GM12892 (cell line): ENCODE measurements at regions not wholly inside any gene's neighbourhood (a gene's known extent, or its start where the extent isn't known, plus 50 kb on each side); places are given as distances from the start of the nearest gene placed in this dataset.

Experiments used
- DNase-seq: peaks from one replicate; pipeline ENCODE4 v3.0.0; 2011; ENCODE audit not compliant: insufficient read length
- FAIRE-seq: peaks from 2 replicates; lab custom pipeline; 2011; peaks lifted over from hg19 to GRCh38; lab: Jason Lieb, UNC
- POLR2A ChIP-seq: IDR thresholded peaks from 2 replicates; pipeline ENCODE4 v1.6.1; 2011; ENCODE audit warnings: low read depth, low read length, control low read depth
- POLR2AphosphoS5 ChIP-seq: IDR thresholded peaks from 2 replicates; pipeline ENCODE4 v1.6.1; 2011; ENCODE audit warnings: low read depth, low read length, control low read depth
- TAF1 ChIP-seq: IDR thresholded peaks from 2 replicates; pipeline ENCODE4 v1.6.1; 2011; ENCODE audit warnings: low read depth, mild to moderate bottlenecking, control low read depth, low read length, borderline replicate concordance

DNA sequence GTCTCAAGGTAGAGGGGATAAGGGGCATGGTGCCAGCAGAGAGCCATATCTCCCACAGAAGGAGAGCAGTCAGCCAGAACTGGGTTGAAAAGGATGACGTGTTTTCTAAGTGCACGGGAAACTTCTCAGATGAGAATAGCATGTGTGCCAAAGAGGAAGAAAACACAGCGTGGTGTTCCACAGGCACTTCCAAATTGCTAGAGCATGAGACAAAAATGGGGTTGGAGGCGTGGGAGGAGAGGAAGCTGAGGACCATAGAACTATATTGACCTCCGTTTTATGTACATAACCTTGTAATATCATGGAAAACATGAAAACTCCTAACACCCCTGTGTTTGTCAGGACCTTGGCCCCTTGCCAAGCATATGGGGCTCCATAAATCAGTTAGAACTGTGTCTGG is 682.7 kb upstream of the RAB6C start:
- no peak for DNase-seq
- no peak for TF ChIP-seq TAF1
- TF ChIP-seq POLR2A = no peak
- no peak for TF ChIP-seq POLR2AphosphoS5
- no peak for FAIRE-seq

- no peak for DNase-seq
- no peak for FAIRE-seq
- TF ChIP-seq TAF1 (no peak), POLR2AphosphoS5 (no peak), POLR2A (no peak)
Measured at GRCh38 chr2:129297430-129297829, 682.0 kb upstream of the RAB6C start.

GRCh38 chr2:129299338-129299737 is 680.1 kb upstream of the RAB6C start:
- FAIRE-seq (no peak), DNase-seq (no peak)
- TF ChIP-seq POLR2AphosphoS5 (no peak), POLR2A (no peak), TAF1 (no peak)

GRCh38 chr2:129299756-129300155 is 679.7 kb upstream of the RAB6C start:
- FAIRE-seq = no peak

DNA sequence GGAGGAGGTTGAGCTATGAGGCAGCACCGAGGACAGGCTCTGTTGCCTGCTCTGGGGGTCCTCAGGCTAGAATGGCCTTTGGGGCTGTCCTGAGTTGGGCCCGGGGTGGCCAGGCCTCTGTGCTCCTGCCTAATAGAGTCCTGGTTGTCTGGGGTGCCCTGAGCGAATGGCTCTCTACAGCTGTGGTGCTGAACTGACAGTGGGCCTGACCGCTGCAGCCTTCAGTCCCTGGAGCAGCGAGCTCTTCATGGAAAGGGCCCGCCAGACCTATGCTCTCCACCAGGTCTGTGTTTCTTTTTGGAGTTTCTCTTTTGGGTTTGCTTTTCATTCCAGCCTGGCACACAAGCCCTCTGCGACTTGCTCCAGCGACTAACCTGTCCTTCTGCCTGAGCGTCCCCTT is 679.0 kb upstream of the RAB6C start:
- FAIRE-seq (no peak), DNase-seq (no peak)
- TF ChIP-seq TAF1 = no peak
- no peak for TF ChIP-seq POLR2A
- no peak for TF ChIP-seq POLR2AphosphoS5

More at GRCh38 chr2:129299756-129300155, 679.7 kb upstream of the RAB6C start:
- DNase-seq = no peak
- TF ChIP-seq TAF1 (no peak), POLR2A (no peak), POLR2AphosphoS5 (no peak)

GRCh38 chr2:129301431-129301913 is 678.0 kb upstream of the RAB6C start:
- no peak for TF ChIP-seq TAF1
- no peak for TF ChIP-seq POLR2A
- TF ChIP-seq POLR2AphosphoS5 = no peak
- DNase-seq (no peak), FAIRE-seq (no peak)

DNA sequence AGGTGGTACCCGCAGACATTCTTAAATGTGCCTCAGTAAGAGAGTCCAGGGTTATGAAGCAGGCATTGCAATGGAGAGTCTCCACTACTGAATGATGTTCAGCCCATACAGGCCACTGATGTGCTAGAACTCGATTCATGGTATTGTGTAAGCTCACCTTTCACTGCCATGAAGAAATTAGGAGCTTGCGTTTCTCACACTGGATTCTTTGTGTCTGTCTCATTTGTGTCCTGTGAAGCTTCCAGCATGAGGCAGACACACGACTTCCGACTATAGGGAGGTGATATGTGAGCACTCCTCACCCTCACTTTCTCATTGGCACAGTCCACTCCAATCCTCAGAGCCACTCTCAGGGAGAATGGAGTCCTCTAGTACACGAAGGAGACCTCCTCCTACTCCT is 677.4 kb upstream of the RAB6C start:
- no peak for DNase-seq
- no peak for TF ChIP-seq POLR2AphosphoS5
- no peak for TF ChIP-seq POLR2A
- TF ChIP-seq TAF1 = no peak
- FAIRE-seq = no peak

DNA sequence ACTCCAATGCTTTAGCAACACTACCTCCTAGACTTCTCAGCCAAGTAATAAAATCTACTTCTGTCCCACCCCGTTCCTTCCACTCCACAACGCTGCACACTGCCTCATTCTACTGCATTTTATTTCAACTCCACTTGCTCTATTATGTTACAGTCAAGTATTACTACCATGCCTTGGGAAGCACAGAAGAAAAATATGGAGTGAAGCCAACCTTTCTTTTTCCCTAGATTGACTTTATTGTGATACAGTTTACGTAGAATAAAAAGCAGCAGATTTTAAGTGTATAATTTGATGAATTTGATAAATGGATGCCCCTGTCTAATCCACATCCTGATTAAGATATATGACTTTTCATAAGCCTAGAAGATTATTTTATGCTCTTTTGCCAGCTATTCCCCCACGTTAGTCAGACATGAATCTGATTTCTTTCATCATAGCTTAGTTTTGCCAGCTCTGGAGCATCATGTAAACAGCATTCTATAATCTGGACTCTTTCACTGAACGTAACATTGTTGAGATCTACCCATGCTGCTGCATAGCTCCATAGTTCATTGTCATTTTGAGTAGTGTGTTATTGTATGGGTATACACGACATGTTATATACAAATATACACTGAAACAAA is 676.8 kb upstream of the RAB6C start:
- no peak for DNase-seq
- peak; percentile 17 for FAIRE-seq
- TF ChIP-seq TAF1 = no peak
- no peak for TF ChIP-seq POLR2AphosphoS5
- no peak for TF ChIP-seq POLR2A

DNA sequence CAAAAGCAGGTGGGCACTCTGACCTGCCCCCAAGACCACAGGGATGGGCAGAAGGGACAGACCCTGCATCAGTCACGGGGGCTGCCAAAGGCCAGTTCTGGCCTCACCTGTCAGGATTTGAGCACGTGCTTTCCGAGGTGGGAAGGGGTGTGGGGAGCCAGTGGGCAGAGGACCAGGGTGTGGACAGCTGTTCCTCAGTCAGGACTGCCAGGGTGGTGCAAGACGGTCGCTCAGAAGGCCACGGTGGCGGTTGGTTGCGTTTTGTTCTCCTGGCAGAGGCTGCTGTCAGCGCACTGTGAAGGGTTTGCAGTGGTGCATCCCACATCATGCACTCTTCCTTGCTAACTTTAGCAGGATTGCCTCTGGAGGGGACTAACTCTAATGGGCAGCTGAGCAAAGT is 665.3 kb upstream of the RAB6C start:
- TF ChIP-seq TAF1 = no peak
- no peak for TF ChIP-seq POLR2A
- FAIRE-seq (no peak), DNase-seq (no peak)

- TF ChIP-seq POLR2A (no peak), TAF1 (no peak), POLR2AphosphoS5 (no peak)
- FAIRE-seq (no peak), DNase-seq (no peak)
Measured at GRCh38 chr2:129318581-129319421, 660.7 kb upstream of the RAB6C start.

DNA sequence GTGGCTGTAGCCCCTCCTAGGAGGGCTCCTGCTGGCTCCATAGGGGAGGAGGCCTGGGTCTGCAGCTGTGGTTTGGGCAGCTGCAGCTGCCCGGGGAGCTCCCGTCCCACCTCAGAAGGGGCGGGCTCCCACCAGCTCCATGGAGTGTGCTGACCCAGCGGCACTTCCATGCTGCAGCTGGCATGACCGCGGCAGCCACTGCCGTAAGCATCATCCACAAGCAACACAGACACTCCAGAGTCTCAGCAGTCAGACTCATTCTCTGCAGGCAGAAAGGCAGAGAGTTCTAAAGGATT is 660.1 kb upstream of the RAB6C start:
- FAIRE-seq = no peak
- no peak for DNase-seq

DNA sequence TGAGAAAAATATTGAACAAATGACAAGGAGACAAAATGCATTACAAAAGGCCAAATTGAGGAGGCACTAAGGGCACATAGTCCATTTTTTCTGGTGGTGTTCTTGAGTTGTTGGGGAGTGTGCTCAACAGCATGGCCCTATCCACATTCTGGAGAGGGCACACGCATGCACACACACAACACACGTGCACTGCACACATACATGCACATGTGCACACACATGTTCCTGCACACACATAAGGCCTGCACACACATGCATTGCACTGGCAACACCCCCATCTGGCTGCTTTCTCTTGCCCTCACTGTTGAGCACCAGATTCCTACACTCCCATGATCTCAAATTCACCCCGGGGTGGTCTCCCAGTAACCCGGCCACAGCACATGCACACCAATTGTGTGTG is 659.2 kb upstream of the RAB6C start:
- TF ChIP-seq POLR2AphosphoS5 = no peak
- no peak for TF ChIP-seq POLR2A
- TF ChIP-seq TAF1 = no peak
- no peak for FAIRE-seq
- DNase-seq = no peak

More for the DNA sequence above, 660.1 kb upstream of the RAB6C start:
- TF ChIP-seq TAF1 (no peak), POLR2A (no peak), POLR2AphosphoS5 (no peak)

GRCh38 chr2:129324349-129324748 is 655.1 kb upstream of the RAB6C start:
- no peak for FAIRE-seq
- no peak for DNase-seq
- TF ChIP-seq TAF1 (no peak), POLR2A (no peak), POLR2AphosphoS5 (no peak)
